ENCODE measurements at regions not wholly inside any gene's neighbourhood (a gene's known extent, or its start where the extent isn't known, plus 50 kb on each side); places are given as distances from the start of the nearest gene placed in this dataset.
"Not testable (repeated sequence)": the region's sequence is repeated elsewhere in the genome, so short reads cannot be mapped to it uniquely, and the experiment has no call there.

DNA sequence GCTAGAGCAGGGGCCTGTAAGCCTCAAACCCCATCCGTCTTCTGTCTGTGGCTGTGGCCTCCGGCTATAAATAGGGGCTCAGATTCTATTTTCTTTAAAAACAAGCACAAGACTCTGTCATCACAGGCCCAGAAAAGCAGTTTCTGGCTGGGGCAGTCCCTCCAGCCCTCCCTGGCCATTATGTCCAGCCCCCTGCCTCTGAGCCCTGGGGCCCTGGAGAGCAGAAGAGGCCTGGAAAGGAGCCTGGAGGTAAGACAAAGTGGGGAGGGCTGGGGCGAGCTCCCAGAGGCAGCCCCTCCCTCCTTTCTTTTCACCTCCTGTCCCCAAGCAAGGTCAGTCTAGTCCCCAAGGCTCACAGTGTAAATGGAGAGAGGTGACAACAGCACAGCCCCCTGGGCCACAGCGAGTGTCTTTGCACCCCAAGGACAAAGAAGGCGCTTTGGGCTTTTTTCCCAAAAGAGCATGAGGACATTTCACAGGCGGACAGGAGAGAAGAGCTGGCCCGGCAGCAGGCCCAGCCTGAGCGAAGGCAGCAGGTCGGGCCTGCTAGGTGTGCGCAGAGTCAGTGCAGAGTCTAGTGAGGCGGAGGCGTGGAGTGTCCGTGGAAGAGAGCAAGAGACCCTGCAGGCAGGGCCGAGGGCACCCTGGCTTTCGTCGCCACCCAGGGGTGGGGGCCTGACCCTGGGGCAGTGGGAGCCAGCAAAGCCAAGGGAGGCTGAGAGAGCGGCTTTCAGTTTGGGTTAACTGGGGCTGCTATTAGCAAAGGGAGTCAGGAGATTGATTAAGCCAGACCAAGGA lies 188.3 kb downstream of the TBC1D2B start:
- DNase-seq (ENCODE audit: low read depth): no peak

DNA sequence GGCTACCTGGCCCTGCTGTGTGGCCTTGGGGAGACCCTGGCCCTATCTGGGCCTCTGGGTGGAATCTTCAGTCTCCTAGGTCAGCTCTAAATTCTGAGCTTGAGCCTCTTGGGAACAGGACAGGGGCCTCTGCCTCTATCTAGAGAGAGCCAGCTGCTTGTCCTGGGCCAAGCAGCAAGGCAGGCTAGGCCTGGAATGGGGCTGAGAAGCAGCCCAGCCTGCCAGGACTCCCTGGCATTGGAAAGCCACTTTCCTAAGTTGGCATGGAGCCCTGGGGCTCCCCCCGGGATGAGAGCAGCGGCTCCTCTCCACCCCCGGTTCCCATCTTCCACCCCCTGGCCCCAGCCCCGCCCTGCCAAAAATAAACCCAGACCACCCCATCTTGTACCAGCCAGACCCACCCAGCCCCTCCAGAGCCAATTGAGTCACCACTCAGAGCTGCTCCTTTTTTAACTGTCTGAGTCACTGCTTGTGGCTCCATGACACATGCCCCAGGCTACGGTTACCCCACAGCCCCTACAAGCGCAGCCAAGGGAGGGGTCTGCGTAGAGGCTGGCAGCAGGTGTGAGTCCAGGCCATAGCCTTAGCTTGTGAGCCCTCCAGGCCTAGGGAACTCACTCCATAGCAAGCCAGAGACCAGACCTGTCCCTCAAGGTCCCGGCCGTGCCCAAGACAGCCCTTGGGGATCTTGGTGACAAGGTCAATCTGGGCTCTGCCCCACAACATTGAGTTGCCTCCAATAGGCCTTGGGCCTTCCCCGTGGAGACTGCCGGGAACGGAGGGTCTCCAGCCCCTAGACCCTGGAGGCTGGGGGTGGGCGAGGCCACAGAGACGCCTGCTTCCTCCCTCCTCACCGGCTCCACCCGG lies 189.7 kb downstream of the TBC1D2B start:
- H3K36me3 ChIP-seq (ENCODE audit: control insufficient read depth, insufficient read depth, low read length); H3K27me3 ChIP-seq (ENCODE audit: control insufficient read depth, insufficient read depth, low read length); H3K4me3 ChIP-seq (ENCODE audit: low read depth, low read length); DNase-seq (ENCODE audit: low read depth): not testable (repeated sequence)

More for the DNA sequence above, 188.3 kb downstream of the TBC1D2B start:
- Histone ChIP-seq H3K27me3 (ENCODE audit: control insufficient read depth, insufficient read depth, low read length) (no peaks in the 10 kb centered on the region), H3K4me3 (ENCODE audit: low read depth, low read length) (no peak overlapping the region), H3K36me3 (ENCODE audit: control insufficient read depth, insufficient read depth, low read length) (no peaks in the 10 kb centered on the region)
- TF ChIP-seq, protein P1, sequence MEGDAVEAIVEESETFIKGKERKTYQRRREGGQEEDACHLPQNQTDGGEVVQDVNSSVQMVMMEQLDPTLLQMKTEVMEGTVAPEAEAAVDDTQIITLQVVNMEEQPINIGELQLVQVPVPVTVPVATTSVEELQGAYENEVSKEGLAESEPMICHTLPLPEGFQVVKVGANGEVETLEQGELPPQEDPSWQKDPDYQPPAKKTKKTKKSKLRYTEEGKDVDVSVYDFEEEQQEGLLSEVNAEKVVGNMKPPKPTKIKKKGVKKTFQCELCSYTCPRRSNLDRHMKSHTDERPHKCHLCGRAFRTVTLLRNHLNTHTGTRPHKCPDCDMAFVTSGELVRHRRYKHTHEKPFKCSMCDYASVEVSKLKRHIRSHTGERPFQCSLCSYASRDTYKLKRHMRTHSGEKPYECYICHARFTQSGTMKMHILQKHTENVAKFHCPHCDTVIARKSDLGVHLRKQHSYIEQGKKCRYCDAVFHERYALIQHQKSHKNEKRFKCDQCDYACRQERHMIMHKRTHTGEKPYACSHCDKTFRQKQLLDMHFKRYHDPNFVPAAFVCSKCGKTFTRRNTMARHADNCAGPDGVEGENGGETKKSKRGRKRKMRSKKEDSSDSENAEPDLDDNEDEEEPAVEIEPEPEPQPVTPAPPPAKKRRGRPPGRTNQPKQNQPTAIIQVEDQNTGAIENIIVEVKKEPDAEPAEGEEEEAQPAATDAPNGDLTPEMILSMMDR (IDR thresholded peaks at IDR 0.05; ENCODE audit: insufficient read depth, low read length, poor library complexity, severe bottlenecking): no peak

DNA sequence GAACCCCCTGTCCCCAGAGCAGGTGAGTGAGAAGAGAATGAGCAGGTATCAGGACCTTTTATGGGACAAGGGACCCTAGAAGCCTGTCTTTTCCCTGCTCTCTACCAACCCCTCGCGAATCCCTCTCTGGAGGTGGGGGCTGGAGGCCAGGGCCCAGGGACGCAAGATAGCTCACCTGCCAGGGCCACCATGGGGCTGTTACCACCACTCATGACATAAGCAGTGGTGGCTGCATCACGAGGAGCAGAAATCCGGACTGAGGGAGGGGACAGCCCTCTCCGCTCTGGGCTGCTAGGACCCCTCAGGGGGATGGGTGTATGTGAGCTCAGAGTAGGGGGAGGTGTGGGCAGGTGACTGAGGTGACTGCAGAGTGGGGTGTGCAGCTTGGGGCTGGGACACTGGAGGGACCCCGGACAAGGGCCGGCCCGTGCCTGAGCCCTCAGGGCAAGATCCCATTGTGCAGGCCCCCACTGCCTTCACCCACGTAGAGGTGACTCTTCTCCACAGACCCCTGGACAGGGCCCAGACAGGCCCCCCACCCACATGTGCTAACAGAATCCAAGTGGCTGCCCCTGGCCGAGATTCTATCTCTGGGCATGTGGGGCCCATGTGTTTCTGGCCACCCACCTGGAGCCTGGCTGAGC lies 190.6 kb downstream of the TBC1D2B start:
- no peak overlapping the region for H3K4me3 ChIP-seq (ENCODE audit: low read depth, low read length)
- TF ChIP-seq, protein P1 (IDR thresholded peaks at IDR 0.05; ENCODE audit: insufficient read depth, low read length, poor library complexity, severe bottlenecking): no peak

DNA sequence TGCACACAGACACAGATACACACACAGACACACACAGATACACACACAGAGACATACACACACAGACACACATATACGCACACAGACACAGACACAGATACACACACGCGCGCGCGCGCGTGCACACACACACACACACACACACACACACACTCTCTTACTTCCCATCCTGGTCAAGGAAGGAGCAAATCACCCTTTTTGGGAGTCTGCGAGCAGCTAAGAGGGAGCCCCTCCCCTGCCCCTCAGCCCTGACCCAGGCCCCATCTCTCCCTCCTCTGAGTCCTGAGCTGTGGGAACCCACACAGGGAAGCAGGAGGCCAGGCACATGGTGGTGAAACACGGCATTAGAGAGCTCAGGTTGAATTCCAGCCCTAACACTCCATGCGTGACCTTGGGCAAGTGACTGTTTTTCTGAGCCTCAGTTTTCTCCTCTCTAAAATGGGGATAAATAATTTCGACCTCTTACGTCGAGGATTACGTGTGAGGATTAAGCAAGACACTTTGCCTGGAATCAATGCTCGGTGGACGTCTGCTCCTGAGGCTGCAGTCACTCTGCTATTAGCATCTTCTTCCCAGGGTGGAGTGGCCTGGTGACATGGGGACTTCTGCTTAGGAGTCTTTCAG lies 191.5 kb downstream of the TBC1D2B start:
- H3K27me3 ChIP-seq (ENCODE audit: control insufficient read depth, insufficient read depth, low read length); H3K4me3 ChIP-seq (ENCODE audit: low read depth, low read length); H3K36me3 ChIP-seq (ENCODE audit: control insufficient read depth, insufficient read depth, low read length); DNase-seq (ENCODE audit: low read depth): not testable (repeated sequence)

More for the DNA sequence above, 190.6 kb downstream of the TBC1D2B start:
- Histone ChIP-seq H3K27me3 (ENCODE audit: control insufficient read depth, insufficient read depth, low read length) (no peaks in the 10 kb centered on the region), H3K36me3 (ENCODE audit: control insufficient read depth, insufficient read depth, low read length) (no peaks in the 10 kb centered on the region)
- DNase-seq (ENCODE audit: low read depth): no peak

DNA sequence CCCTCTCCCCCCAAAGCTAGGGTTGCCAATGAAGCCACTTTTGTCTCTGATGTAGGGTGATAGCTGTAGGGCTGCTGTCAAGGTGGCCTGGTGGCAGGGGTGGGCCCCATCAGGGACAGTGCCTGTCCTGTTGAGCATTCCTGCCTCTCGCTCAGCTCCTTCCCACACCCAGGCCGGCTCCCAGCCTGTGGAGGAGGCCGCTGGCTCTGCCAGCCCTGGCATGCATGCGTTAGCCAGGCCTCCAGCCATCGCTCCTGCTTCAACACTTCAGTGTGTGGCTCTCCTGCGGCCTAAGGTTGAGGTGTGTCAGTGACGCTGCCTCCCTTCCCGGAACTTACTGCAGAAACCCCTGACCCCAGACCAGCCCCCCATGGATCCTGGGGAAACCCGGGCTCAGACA lies 194.5 kb downstream of the TBC1D2B start:
- not testable (repeated sequence) for H3K27me3 ChIP-seq (ENCODE audit: control insufficient read depth, insufficient read depth, low read length); H3K36me3 ChIP-seq (ENCODE audit: control insufficient read depth, insufficient read depth, low read length); H3K4me3 ChIP-seq (ENCODE audit: low read depth, low read length); DNase-seq (ENCODE audit: low read depth)

DNA sequence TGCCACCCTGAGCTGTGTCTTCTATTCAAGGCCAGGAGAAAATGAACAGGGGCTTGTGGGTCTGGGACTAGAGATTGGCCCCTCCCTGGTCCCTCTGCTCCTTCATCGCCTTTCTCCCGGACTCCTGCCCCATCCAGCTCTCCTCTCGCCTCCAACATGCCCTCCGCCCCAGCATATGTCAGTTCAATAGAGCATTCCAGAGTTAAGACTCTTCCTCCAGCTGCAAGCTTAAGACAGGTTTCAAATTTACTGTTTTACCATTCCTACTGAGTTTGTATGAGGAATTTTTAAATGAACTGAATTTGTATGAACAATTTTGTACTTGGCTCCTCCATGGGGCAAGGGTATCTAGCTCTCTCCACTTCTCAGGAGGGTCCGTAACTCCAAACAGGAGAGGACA lies 195.6 kb downstream of the TBC1D2B start:
- no peak for DNase-seq (ENCODE audit: low read depth)
- no peak overlapping the region for H3K4me3 ChIP-seq (ENCODE audit: low read depth, low read length)
- TF ChIP-seq, protein P1 (IDR thresholded peaks at IDR 0.05; ENCODE audit: insufficient read depth, low read length, poor library complexity, severe bottlenecking): no peak
- H3K27me3 ChIP-seq (ENCODE audit: control insufficient read depth, insufficient read depth, low read length): no peaks in the 10 kb centered on the region
- no peaks in the 10 kb centered on the region for H3K36me3 ChIP-seq (ENCODE audit: control insufficient read depth, insufficient read depth, low read length)

DNA sequence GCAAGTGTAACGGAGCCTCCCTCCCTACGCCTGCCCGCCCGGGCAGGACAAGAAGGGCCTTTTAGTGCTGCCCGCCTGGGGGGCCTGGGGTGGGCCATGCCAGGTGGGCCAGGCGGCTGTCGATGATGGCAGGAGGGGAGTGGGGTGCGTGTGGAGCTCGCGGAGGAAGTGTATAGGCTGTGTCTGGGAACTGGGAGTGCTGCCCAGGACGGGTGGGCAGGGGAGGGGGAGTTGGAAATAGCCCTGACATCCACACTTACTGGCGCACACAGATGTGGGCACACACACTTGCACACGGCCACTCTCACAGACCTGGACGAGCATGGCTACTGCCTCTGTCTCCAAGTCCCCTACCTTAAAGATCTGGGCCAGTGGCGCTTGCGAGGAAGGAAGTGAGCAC lies 196.0 kb downstream of the TBC1D2B start:
- not testable (repeated sequence) for DNase-seq (ENCODE audit: low read depth)

DNA sequence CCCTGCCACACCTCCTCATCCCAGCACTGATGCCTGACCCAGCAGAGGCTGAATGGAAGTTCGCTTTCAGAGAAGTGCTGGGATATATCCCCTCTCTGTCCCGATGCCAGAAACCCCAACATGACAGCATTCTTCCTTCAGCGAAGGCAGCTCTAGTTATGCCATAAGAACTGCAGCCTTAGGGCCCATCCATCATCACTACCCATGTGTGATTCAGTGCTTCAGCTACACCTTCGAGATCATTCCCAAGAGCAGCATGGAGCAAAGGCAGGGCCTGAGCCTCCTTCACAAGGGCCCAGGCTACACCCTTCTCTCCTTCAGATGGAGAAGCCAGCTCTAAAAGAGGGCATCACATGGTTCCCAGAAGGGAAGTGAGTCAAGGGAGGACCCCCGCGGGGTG lies 198.0 kb downstream of the TBC1D2B start:
- H3K4me3 ChIP-seq (ENCODE audit: low read depth, low read length); DNase-seq (ENCODE audit: low read depth); H3K36me3 ChIP-seq (ENCODE audit: control insufficient read depth, insufficient read depth, low read length); H3K27me3 ChIP-seq (ENCODE audit: control insufficient read depth, insufficient read depth, low read length): not testable (repeated sequence)

More for the DNA sequence above, 196.0 kb downstream of the TBC1D2B start:
- H3K27me3 ChIP-seq (ENCODE audit: control insufficient read depth, insufficient read depth, low read length); H3K36me3 ChIP-seq (ENCODE audit: control insufficient read depth, insufficient read depth, low read length); H3K4me3 ChIP-seq (ENCODE audit: low read depth, low read length): not testable (repeated sequence)
